ENCODE measurements at regions not wholly inside any gene's neighbourhood (a gene's known extent, or its start where the extent isn't known, plus 50 kb on each side); places are given as distances from the start of the nearest gene placed in this dataset.

GRCh38 chr16:52634104-52634503 is 87.2 kb upstream of the TOX3 start:
- no peaks in the 10 kb centered on the region for H3K36me3 ChIP-seq (ENCODE audit: insufficient read depth, low read length)
- Mint-ChIP-seq H3K27ac (no peak overlapping the region), H3K27me3 (no peaks in the 10 kb centered on the region), H3K36me3 (ENCODE audit: low read depth) (no peaks in the 10 kb centered on the region), H3K9me3 (peaks cover 9% of the 10 kb centered on the region), H3K4me3 (no peak overlapping the region), H3K4me1 (ENCODE audit: low read depth) (no peaks in the 10 kb centered on the region)
- ATAC-seq (ENCODE audit: poor library complexity) = no peak
- H3K27me3 ChIP-seq (ENCODE audit: control insufficient read depth in 1 of 2, insufficient read depth in 2 of 2, low read length in 2 of 2) = no peaks in the 10 kb centered on the region
- DNase-seq = no peak
- ChIA-PET CTCF (no interaction called here), POLR2A (no interaction called here)
- intact Hi-C loops (cut with DNase I, micrococcal nuclease) = no loop called here
- H3K9me3 ChIP-seq (ENCODE audit: control insufficient read depth in 1 of 2, insufficient read depth in 1 of 2, low read length in 2 of 2) = no peaks in the 10 kb centered on the region
- H3K4me3 ChIP-seq (ENCODE audit: low read length) = no peak overlapping the region
- no peak overlapping the region for H3K27ac ChIP-seq (ENCODE audit: low read depth in 1 of 2, low read length in 2 of 2)
- no peaks in the 10 kb centered on the region for H3K4me1 ChIP-seq (ENCODE audit: insufficient read depth, low read length)
- no peak for TF ChIP-seq CTCF (IDR thresholded peaks at IDR 0.05)

- POLR2A ChIA-PET = no interaction called here
- Mint-ChIP-seq H3K9me3 (peaks cover 9% of the 10 kb centered on the region), H3K36me3 (ENCODE audit: low read depth) (no peaks in the 10 kb centered on the region), H3K4me1 (ENCODE audit: low read depth) (no peaks in the 10 kb centered on the region), H3K27me3 (no peaks in the 10 kb centered on the region), H3K4me3 (no peak overlapping the region), H3K27ac (no peak overlapping the region)
- H3K27ac ChIP-seq (ENCODE audit: low read depth in 1 of 2, low read length in 2 of 2) = no peak overlapping the region
- no peaks in the 10 kb centered on the region for H3K36me3 ChIP-seq (ENCODE audit: insufficient read depth, low read length)
- no peaks in the 10 kb centered on the region for H3K27me3 ChIP-seq (ENCODE audit: control insufficient read depth in 1 of 2, insufficient read depth in 2 of 2, low read length in 2 of 2)
- ATAC-seq (ENCODE audit: poor library complexity) (no peak), DNase-seq (no peak)
- intact Hi-C loops (cut with DNase I, micrococcal nuclease) = no loop called here
- H3K9me3 ChIP-seq (ENCODE audit: control insufficient read depth in 1 of 2, insufficient read depth in 1 of 2, low read length in 2 of 2) = no peaks in the 10 kb centered on the region
- no peak overlapping the region for H3K4me3 ChIP-seq (ENCODE audit: low read length)
- CTCF ChIA-PET = no interaction called here
- H3K4me1 ChIP-seq (ENCODE audit: insufficient read depth, low read length) = no peaks in the 10 kb centered on the region
- no peak for TF ChIP-seq CTCF (IDR thresholded peaks at IDR 0.05)
These were observed 86.3 kb upstream of the TOX3 start for GRCh38 chr16:52633230-52633629.

GRCh38 chr16:52631711-52632110 is 84.8 kb upstream of the TOX3 start:
- no peaks in the 10 kb centered on the region for H3K36me3 ChIP-seq (ENCODE audit: insufficient read depth, low read length)
- H3K36me3 Mint-ChIP-seq (ENCODE audit: low read depth) = no peaks in the 10 kb centered on the region
- POLR2A ChIA-PET = no interaction called here

More at GRCh38 chr16:52631711-52632110, 84.8 kb upstream of the TOX3 start:
- intact Hi-C loops (cut with DNase I, micrococcal nuclease) = no loop called here
- Histone ChIP-seq H3K27me3 (ENCODE audit: control insufficient read depth in 1 of 2, insufficient read depth in 2 of 2, low read length in 2 of 2) (no peaks in the 10 kb centered on the region), H3K27ac (ENCODE audit: low read depth in 1 of 2, low read length in 2 of 2) (no peak overlapping the region), H3K4me1 (ENCODE audit: insufficient read depth, low read length) (no peaks in the 10 kb centered on the region), H3K4me3 (ENCODE audit: low read length) (no peak overlapping the region), H3K9me3 (ENCODE audit: control insufficient read depth in 1 of 2, insufficient read depth in 1 of 2, low read length in 2 of 2) (no peaks in the 10 kb centered on the region)
- no peaks in the 10 kb centered on the region for H3K4me1 Mint-ChIP-seq (ENCODE audit: low read depth)
- no peak for TF ChIP-seq CTCF (IDR thresholded peaks at IDR 0.05)
- H3K27me3 Mint-ChIP-seq = no peaks in the 10 kb centered on the region
- DNase-seq (no peak), ATAC-seq (ENCODE audit: poor library complexity) (no peak)
- CTCF ChIA-PET = no interaction called here
- H3K4me3 Mint-ChIP-seq = no peak overlapping the region
- H3K27ac Mint-ChIP-seq = no peak overlapping the region
- H3K9me3 Mint-ChIP-seq = peaks cover 9% of the 10 kb centered on the region

All from CD4-positive, alpha-beta T cell (primary cell).